Heart left ventricle (tissue), 16 donors: ENCODE measurements at regions not wholly inside any gene's neighbourhood (a gene's known extent, or its start where the extent isn't known, plus 50 kb on each side); places are given as distances from the start of the nearest gene placed in this dataset.
"Not testable (repeated sequence)": the region's sequence is repeated elsewhere in the genome, so short reads cannot be mapped to it uniquely, and the experiment has no call there.

Experiments
- ATAC-seq, 4 donors: fragments of 200-7000 bp; cut with Tn5 transposase; one replicate each; pipeline ENCODE4 v1.9.1; 2020 to 2022; ENCODE audit warnings: moderate library complexity in 4 of 4, mild to moderate bottlenecking in 3 of 4, moderate number of reproducible peaks in 1 of 4
- DNase-seq, 5 donors: peaks; one replicate each; pipeline ENCODE4 v3.0.0-alpha.2; 2020
- H3K27ac ChIP-seq, 12 donors: fragments of 200-600 bp; sonication (generic) in 4 of 12; one replicate each; pipeline versions ENCODE4 v1.5.0 to v1.8.0; 2016 to 2022; ENCODE audit warnings: mild to moderate bottlenecking in 2 of 12
- H3K27me3 ChIP-seq, 9 donors: fragments of 200-600 bp; sonication (generic) in 2 of 9; one replicate each; pipeline versions ENCODE4 v1.5.1 to v1.8.0; 2016 to 2022; ENCODE audit warnings: mild to moderate bottlenecking in 3 of 9
- H3K36me3 ChIP-seq, 9 donors: fragments of 200-600 bp; sonication (generic) in 2 of 9; one replicate each; pipeline versions ENCODE4 v1.5.0 to v1.8.0; 2018 to 2022; ENCODE audit warnings: mild to moderate bottlenecking in 2 of 9
- H3K4me1 ChIP-seq, 12 donors: fragments of 200-600 bp; sonication (generic) in 4 of 12; one replicate each; pipeline versions ENCODE4 v1.5.0 to v1.8.0; 2016 to 2022; ENCODE audit warnings: mild to moderate bottlenecking in 3 of 12
- H3K4me3 ChIP-seq, 12 donors: fragments of 200-600 bp; sonication (generic) in 4 of 12; one replicate each; pipeline versions ENCODE4 v1.5.0 to v1.8.0; 2017 to 2022; ENCODE audit warnings: mild to moderate bottlenecking in 9 of 12, moderate library complexity in 4 of 12
- H3K9me3 ChIP-seq, 12 donors: fragments of 200-600 bp; sonication (generic) in 4 of 12; one replicate each; pipeline versions ENCODE4 v1.5.0 to v1.8.0; 2016 to 2022; ENCODE audit warnings: mild to moderate bottlenecking in 1 of 12
- POLR2A ChIP-seq, 2 donors: fragments of 450-650 bp; IDR thresholded peaks; one replicate each; pipeline ENCODE4 v1.6.1; 2017; ENCODE audit warnings: antibody characterized with exemption in 2 of 2, mild to moderate bottlenecking in 2 of 2, moderate library complexity in 2 of 2
- WGBS, 4 donors: extraction: QIAGEN DNeasy Blood & Tissue Kit in 2 of 4; methylation state at CpG; one replicate each; pipeline versions ENCODE4 v1.1.5 to v1.1.7; 2013 to 2018; 5-methylcytosine and 5-hydroxymethylcytosine counted together
- intact Hi-C, 10 donors: fragments of 100-400 bp; cut with DNase I; formaldehyde crosslinking; loops; one replicate each; pipeline versions ENCODE4 v1.11.1 to v1.14.2; 2022
- TF ChIP-seq, protein P1 (sequence below), 12 donors: fragments of 200-600 bp; sonication (generic) in 4 of 12; IDR thresholded peaks; one replicate each; pipeline versions ENCODE4 v1.5.0 to v1.8.0; 2018 to 2022; ENCODE audit warnings: antibody characterized with exemption in 12 of 12, mild to moderate bottlenecking in 5 of 12
- donor health status: ischemic (EF 13 %, LVEDD 7.1; RV severe dilation, severe dysfunction).
- donor health status: healthy with polysubstance abuse.
- donor health status: DM: no; HTN: yes; CAD: no.
- donor health status: DM: no; HTN: no; CAD: no.
- donor health status: ischemic (EF 25% LVEDD 6.9; RV normal size, moderate dysfunction).
- donor health status: ischemic (EF 25% LVEDD 5.7; RV mildly dilated, moderate dysfunction).
- donor health status: healthy.
- donor health status: DM: yes; HTN: yes; CAD: no.
- donor health status: ischemic (EF 35%, LVEDD 5.7; RV mildly dilated, moderate dysfunction).
- donor health status: nonischemic (EF 11% LVEDD 7.7; RV severe dilation, severe dysfunction).
- donor health status: DM: yes; HTN: yes; CAD: no.
- donor health status: PGD.
- donor health status: ischemic (EF 29% LVEDD 5.4; RV normal size, mild dysfunction).
- donor health status: nonischemic (EF 23%, LVEDD 6.1; RV moderate dilation, normal function).

DNA sequence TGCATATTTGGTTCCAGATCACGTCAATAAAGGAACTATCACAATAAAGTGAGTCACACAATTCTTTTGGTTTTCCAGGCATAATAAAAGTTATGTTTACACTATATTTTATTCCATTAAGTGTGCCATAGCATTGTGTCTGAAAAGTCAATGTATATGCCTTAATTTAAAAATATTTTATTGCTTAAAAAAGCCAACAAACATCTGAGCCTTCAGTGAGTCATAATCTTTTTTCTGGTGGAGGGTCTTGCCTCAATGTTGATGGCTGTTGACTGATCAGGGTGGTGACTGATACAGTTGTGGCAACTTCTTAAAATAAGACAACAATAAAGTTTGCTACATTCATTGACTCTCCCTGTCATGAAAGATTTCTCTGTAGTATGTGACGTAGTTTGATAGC, 254.3 kb upstream of the SPOPL start:
- no peak overlapping the region for H3K4me3 ChIP-seq
- TF ChIP-seq POLR2A (IDR thresholded peaks at IDR 0.05), result no peak
- TF ChIP-seq, protein P1, sequence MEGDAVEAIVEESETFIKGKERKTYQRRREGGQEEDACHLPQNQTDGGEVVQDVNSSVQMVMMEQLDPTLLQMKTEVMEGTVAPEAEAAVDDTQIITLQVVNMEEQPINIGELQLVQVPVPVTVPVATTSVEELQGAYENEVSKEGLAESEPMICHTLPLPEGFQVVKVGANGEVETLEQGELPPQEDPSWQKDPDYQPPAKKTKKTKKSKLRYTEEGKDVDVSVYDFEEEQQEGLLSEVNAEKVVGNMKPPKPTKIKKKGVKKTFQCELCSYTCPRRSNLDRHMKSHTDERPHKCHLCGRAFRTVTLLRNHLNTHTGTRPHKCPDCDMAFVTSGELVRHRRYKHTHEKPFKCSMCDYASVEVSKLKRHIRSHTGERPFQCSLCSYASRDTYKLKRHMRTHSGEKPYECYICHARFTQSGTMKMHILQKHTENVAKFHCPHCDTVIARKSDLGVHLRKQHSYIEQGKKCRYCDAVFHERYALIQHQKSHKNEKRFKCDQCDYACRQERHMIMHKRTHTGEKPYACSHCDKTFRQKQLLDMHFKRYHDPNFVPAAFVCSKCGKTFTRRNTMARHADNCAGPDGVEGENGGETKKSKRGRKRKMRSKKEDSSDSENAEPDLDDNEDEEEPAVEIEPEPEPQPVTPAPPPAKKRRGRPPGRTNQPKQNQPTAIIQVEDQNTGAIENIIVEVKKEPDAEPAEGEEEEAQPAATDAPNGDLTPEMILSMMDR (IDR thresholded peaks at IDR 0.05), result no peak
- intact Hi-C loops, result no loop called here
- H3K27ac ChIP-seq, result no peak overlapping the region
- H3K9me3 ChIP-seq, result no peaks in the 10 kb centered on the region
- no peaks in the 10 kb centered on the region for H3K27me3 ChIP-seq
- H3K4me1 ChIP-seq, result peaks cover 0 to 10% (median 0%) of the 10 kb centered on the region in 12 donors
- 52 to 93% (median 81%) methylated on average over 2 of the region's 2 CpGs for WGBS, 4 donors
- no peaks in the 10 kb centered on the region for H3K36me3 ChIP-seq
- DNase-seq (no peak), ATAC-seq (no peak)

DNA sequence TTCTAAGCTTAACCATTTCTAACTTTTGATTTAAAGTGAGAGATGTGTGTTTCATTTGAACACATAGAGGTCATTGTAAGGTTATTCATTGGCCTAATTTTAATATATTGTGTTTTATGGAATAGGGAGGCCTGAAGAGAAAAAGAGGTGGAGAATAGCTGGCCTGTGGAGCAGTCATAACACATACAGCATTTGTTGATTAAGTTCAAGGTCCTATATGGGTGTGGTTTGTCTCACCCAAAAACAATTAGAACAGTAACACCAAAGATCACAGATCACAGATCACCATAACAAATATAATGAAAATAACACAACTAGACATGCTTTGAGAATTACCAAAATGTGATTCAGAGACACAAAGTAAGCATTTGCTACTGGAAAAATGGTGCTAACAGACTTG, 252.4 kb upstream of the SPOPL start:
- ATAC-seq, result no peak
- TF ChIP-seq, protein P1 (IDR thresholded peaks at IDR 0.05), result no peak
- no peak for TF ChIP-seq POLR2A (IDR thresholded peaks at IDR 0.05)
- intact Hi-C loops, result no loop called here

DNA sequence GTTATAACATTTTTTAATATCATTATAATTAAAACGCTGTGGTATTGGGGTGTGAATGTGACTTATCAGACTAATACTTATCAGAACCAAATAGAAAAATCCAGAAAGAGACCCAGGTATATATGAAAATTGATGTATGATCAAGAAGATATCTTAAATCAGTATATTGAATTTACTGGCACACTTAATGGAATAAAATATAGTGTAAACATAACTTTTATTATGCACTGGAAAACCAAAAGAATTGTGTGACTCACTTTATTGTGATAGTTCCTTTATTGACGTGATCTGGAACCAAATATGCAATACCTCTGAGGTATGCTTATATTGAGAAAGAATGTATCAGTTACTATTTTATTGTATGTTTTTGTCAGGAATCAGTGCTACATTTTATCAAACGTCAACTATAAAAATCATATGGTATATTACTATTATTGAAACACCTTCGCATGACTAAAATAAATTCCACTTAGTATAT, 250.7 kb upstream of the SPOPL start:
- intact Hi-C loops, DNase-seq, H3K36me3 ChIP-seq, H3K4me1 ChIP-seq, H3K27me3 ChIP-seq, H3K4me3 ChIP-seq, H3K9me3 ChIP-seq, ATAC-seq, H3K27ac ChIP-seq: not testable (repeated sequence)
- WGBS, 4 donors, result 72 to 98% (median 93%) methylated on average over 2 to 3 of the region's 4 CpGs

More for the DNA sequence above, 252.4 kb upstream of the SPOPL start:
- H3K4me3 ChIP-seq, result no peak overlapping the region
- H3K27me3 ChIP-seq, result no peaks in the 10 kb centered on the region
- H3K4me1 ChIP-seq, result peaks cover 0 to 10% (median 0%) of the 10 kb centered on the region in 12 donors
- peaks cover 0 to 2% (median 0%) of the 10 kb centered on the region in 12 donors for H3K9me3 ChIP-seq
- no peak for DNase-seq
- H3K27ac ChIP-seq, result no peak overlapping the region
- no peaks in the 10 kb centered on the region for H3K36me3 ChIP-seq

DNA sequence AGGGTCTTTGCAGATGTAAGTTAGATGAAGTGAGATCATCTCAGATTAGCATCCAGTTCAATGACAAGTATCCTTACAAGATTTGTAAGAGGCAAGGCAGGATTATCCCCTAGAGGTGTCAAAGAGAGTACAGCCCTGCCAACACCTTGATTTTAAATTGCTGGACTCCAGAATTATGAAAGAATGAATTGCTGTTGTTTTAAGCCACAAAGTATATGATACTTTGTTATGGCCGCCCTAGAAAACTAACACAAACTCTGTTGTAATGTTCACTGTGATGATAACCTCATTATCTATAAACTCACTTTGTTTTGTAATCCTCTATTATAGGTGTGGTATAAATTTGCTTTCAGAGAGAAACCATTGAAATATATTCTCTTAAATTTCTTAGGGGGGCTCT, 249.0 kb upstream of the SPOPL start:
- no peak overlapping the region for H3K4me3 ChIP-seq
- intact Hi-C loops, result no loop called here
- no peaks in the 10 kb centered on the region for H3K27me3 ChIP-seq
- no peak for DNase-seq
- TF ChIP-seq, protein P1 (IDR thresholded peaks at IDR 0.05), result no peak
- no peak for TF ChIP-seq POLR2A (IDR thresholded peaks at IDR 0.05)
- H3K9me3 ChIP-seq, result peaks cover 0 to 10% (median 0%) of the 10 kb centered on the region in 12 donors
- H3K27ac ChIP-seq, result no peak overlapping the region
- 90 to 95% (median 91%) methylated on average over 1 of the region's 1 CpG for WGBS, 4 donors
- H3K36me3 ChIP-seq, result no peaks in the 10 kb centered on the region
- H3K4me1 ChIP-seq, result no peaks in the 10 kb centered on the region
- no peak for ATAC-seq

DNA sequence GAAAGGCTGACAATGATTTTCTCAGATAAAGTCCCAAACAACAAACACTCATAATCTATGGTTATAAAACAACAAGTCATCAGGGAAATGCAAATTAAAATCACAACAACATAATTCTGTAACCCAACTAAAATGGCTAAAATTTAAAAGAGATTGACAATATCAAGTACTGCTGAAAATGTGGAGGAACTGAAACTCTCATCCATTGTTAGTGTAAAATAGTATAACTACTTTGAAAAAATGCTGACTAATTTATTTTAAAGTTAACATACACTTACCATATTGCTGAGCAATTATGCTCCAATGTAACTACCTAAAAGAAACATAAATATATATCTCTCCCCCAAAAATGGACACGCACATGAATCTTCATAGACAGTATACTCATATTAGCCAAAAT, 245.9 kb upstream of the SPOPL start:
- Histone ChIP-seq H3K4me3 (no peak overlapping the region), H3K27me3 (no peaks in the 10 kb centered on the region), H3K27ac (no peak overlapping the region), H3K36me3 (no peaks in the 10 kb centered on the region), H3K9me3 (peaks cover 0 to 10% (median 0%) of the 10 kb centered on the region in 12 donors), H3K4me1 (no peaks in the 10 kb centered on the region)
- intact Hi-C loops, result no loop called here
- ATAC-seq (no peak), DNase-seq (no peak)
- TF ChIP-seq POLR2A (IDR thresholded peaks at IDR 0.05), result no peak
- TF ChIP-seq, protein P1 (IDR thresholded peaks at IDR 0.05), result no peak
- 96 to 100% (median 97%) methylated on average over 1 of the region's 1 CpG for WGBS, 4 donors
